Activated B cell treated with CpG ODN at 0.5 μM for 24 hours (primary cell): ENCODE measurements at regions not wholly inside any gene's neighbourhood (a gene's known extent, or its start where the extent isn't known, plus 50 kb on each side); places are given as distances from the start of the nearest gene placed in this dataset.
A peak's percentile ranks its signal among the peaks of the same experiment; 100 is the strongest.

Experiments used
- ATAC-seq: fragments of 200-7000 bp; cut with Tn5 transposase; one replicate; pipeline ENCODE4 v1.10.0; 2021; ENCODE audit warnings: low read depth, mild to moderate bottlenecking, moderate library complexity
- CTCF ChIA-PET: fragments of 350-600 bp; sonication (Branson Sonifier 250); formaldehyde crosslinking; loops from one replicate; lab custom pipeline; 2021; ENCODE audit warnings: antibody characterized with exemption; lab: Charles Lee
- POLR2A ChIA-PET: fragments of 350-600 bp; sonication (Branson Sonifier 250); formaldehyde crosslinking; loops from one replicate; lab custom pipeline; 2021; ENCODE audit warnings: antibody characterized with exemption; lab: Charles Lee
- DNase-seq: peaks from one replicate; pipeline ENCODE4 v3.0.0; 2022
- H3K27ac Mint-ChIP-seq: one replicate; pipeline ENCODE4 v1.8.0; 2020; ENCODE audit warnings: mixed read lengths
- H3K27me3 Mint-ChIP-seq: one replicate; pipeline ENCODE4 v1.8.0; 2021; ENCODE audit warnings: mixed read lengths
- H3K36me3 Mint-ChIP-seq: one replicate; pipeline ENCODE4 v1.8.0; 2021; ENCODE audit warnings: low read depth, mixed read lengths
- H3K4me1 Mint-ChIP-seq: one replicate; pipeline ENCODE4 v1.8.0; 2021; ENCODE audit warnings: mixed read lengths
- H3K4me3 Mint-ChIP-seq: one replicate; pipeline ENCODE4 v1.8.0; 2020; ENCODE audit warnings: mild to moderate bottlenecking, mixed read lengths
- H3K9me3 Mint-ChIP-seq: one replicate; pipeline ENCODE4 v1.8.0; 2020; ENCODE audit warnings: mixed read lengths
- intact Hi-C: fragments of 100-400 bp; cut with micrococcal nuclease; formaldehyde crosslinking; loops from one replicate; pipeline ENCODE4 v1.15.1; 2024
- TF ChIP-seq, protein P1 (sequence below): fragments of 200-600 bp; IDR thresholded peaks from one replicate; pipeline ENCODE4 v1.8.0; 2022; ENCODE audit warnings: antibody characterized with exemption, mild to moderate bottlenecking

DNA sequence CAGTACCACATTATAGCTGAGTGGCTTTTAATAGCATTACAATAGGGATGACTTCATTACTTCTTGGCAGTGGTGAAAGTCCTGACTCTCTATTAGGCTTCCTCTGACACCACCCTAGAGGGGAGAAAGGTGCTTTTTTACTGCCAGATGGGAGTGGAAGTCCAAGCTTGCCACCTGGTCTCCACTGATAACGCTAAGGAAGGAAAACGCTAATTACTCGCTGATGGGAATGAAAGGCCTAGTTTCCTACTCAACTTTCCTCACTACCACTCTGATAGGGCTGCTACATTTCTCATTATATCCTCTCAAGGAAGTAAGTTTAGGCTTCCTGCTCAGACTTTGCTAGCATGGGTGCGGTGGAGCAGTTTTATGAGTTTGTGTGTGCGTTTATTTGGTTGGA, 62.3 kb upstream of the PAGE3 start:
- intact Hi-C loops: no loop called here
- Mint-ChIP-seq H3K4me3 (no peak overlapping the region), H3K27ac (no peak overlapping the region), H3K36me3 (no peaks in the 10 kb centered on the region), H3K9me3 (no peaks in the 10 kb centered on the region), H3K4me1 (no peaks in the 10 kb centered on the region), H3K27me3 (peaks cover 10% of the 10 kb centered on the region)
- ATAC-seq: no peak
- TF ChIP-seq, protein P1, sequence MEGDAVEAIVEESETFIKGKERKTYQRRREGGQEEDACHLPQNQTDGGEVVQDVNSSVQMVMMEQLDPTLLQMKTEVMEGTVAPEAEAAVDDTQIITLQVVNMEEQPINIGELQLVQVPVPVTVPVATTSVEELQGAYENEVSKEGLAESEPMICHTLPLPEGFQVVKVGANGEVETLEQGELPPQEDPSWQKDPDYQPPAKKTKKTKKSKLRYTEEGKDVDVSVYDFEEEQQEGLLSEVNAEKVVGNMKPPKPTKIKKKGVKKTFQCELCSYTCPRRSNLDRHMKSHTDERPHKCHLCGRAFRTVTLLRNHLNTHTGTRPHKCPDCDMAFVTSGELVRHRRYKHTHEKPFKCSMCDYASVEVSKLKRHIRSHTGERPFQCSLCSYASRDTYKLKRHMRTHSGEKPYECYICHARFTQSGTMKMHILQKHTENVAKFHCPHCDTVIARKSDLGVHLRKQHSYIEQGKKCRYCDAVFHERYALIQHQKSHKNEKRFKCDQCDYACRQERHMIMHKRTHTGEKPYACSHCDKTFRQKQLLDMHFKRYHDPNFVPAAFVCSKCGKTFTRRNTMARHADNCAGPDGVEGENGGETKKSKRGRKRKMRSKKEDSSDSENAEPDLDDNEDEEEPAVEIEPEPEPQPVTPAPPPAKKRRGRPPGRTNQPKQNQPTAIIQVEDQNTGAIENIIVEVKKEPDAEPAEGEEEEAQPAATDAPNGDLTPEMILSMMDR: no peak
- POLR2A ChIA-PET: no interaction called here
- CTCF ChIA-PET: no interaction called here
- DNase-seq: no peak

GRCh38 chrX:55335296-55335695, 70.6 kb upstream of the PAGE3 start:
- no peaks in the 10 kb centered on the region for H3K27me3 Mint-ChIP-seq
- TF ChIP-seq, protein P1: no peak
- no peak overlapping the region for H3K27ac Mint-ChIP-seq
- ChIA-PET CTCF (no interaction called here), POLR2A (no interaction called here)
- intact Hi-C loops: no loop called here
- no peaks in the 10 kb centered on the region for H3K36me3 Mint-ChIP-seq
- no peaks in the 10 kb centered on the region for H3K9me3 Mint-ChIP-seq
- no peak for DNase-seq
- ATAC-seq: no peak
- no peaks in the 10 kb centered on the region for H3K4me1 Mint-ChIP-seq
- no peak overlapping the region for H3K4me3 Mint-ChIP-seq

DNA sequence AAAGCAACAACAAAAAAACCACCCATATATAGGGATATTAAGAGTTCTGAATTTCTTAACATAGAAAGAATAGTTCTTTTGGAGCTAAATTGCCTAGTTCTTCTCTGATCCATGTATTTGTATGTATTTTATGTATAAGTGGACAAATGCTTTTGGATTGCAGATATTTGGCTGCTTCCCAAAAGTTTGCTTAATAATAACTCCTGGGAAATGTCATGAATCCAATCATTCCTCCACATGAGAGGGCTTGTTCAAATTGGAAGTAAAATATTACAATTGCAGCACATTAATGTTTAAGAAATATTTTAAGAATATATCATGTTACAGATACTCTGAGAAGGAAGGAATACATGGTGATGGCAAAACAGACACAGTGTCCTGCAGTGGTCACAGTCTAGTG, 71.5 kb upstream of the PAGE3 start:
- intact Hi-C loops: no loop called here
- no peaks in the 10 kb centered on the region for H3K27me3 Mint-ChIP-seq
- H3K9me3 Mint-ChIP-seq: no peaks in the 10 kb centered on the region
- TF ChIP-seq, protein P1: no peak
- no peaks in the 10 kb centered on the region for H3K4me1 Mint-ChIP-seq
- no peak overlapping the region for H3K27ac Mint-ChIP-seq
- no peak overlapping the region for H3K4me3 Mint-ChIP-seq
- DNase-seq: no peak
- no peaks in the 10 kb centered on the region for H3K36me3 Mint-ChIP-seq
- ChIA-PET CTCF (no interaction called here), POLR2A (no interaction called here)
- no peak for ATAC-seq

GRCh38 chrX:55340896-55341433, 76.2 kb upstream of the PAGE3 start:
- peaks cover 4% of the 10 kb centered on the region for H3K27me3 Mint-ChIP-seq
- no peaks in the 10 kb centered on the region for H3K36me3 Mint-ChIP-seq
- no peaks in the 10 kb centered on the region for H3K9me3 Mint-ChIP-seq
- no peak overlapping the region for H3K27ac Mint-ChIP-seq
- CTCF ChIA-PET: no interaction called here
- TF ChIP-seq, protein P1: no peak
- POLR2A ChIA-PET: no interaction called here
- ATAC-seq (no peak), DNase-seq (no peak)
- no peak overlapping the region for H3K4me3 Mint-ChIP-seq
- H3K4me1 Mint-ChIP-seq: peaks cover 3% of the 10 kb centered on the region
- intact Hi-C loops: loop anchor here (5.0 kb wide), 1 partner anchor 376 kb away; the partner anchor contains the start of gene RRAGB

DNA sequence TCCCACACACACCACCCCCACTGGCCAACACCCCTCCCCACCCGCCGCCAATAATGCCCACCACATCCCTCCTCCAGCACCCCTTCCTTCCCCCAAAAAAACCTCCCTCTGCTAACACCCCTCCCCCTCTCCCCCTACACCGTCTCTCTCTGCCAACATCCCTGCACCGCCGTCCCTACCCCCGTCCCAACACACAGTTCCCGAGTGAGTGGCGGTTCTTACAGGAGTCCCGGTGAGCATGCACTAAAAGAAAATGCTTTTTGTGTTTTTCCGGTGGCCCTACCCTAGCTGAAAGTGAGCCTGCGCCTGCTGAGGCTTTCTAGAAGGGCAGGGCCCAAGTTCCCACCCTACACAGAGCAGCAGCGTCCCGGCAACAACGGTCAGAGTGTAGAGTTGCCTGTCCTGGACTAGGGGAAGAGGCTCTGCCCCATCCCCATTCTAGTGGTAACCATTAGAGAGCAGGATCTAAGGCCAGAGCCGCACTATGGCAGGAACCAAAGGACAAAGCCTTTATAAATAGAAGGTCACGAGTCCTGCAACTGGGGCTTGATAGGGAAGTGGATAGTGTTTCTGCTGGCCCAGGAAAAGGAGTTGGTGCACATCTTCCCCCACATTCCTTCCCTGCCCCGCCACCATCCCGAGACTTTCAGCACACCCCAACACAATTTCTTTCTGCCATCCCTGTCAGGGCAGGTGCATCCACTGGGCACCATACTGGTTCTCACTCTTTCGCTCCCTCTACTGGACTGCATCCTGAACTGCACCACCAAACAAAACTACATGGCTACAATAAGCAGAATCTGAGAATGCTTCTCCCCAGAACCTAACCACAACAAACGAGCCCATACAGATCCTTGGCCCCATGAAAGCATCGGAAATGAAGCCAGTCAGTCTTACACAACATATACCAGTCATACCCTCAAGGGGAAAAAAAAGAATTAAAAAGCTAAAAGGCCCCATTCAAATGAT, 78.1 kb upstream of the PAGE3 start:
- CTCF ChIA-PET: interaction anchor here (0.6 to 2.0 kb wide), 6 partner anchors 12 to 1635 kb away, joined by 3 to 10 read pairs (median 4); no protein-coding TSS in a partner anchor
- DNase-seq (no peak), ATAC-seq (peak; percentile 68)
- POLR2A ChIA-PET: no interaction called here
- Mint-ChIP-seq H3K36me3 (no peaks in the 10 kb centered on the region), H3K4me1 (peaks cover 3% of the 10 kb centered on the region), H3K4me3 (no peak overlapping the region), H3K9me3 (no peaks in the 10 kb centered on the region), H3K27me3 (peaks cover 4% of the 10 kb centered on the region), H3K27ac (no peak overlapping the region)
- TF ChIP-seq, protein P1: no peak
- intact Hi-C loops: loop anchor here (1.0 to 5.0 kb wide), 3 partner anchors 208 to 374 kb away; partner anchors contain the start of gene RRAGB
